Effector memory CD4-positive, alpha-beta T cell (primary cell): ENCODE measurements at regions not wholly inside any gene's neighbourhood (a gene's known extent, or its start where the extent isn't known, plus 50 kb on each side); places are given as distances from the start of the nearest gene placed in this dataset.
"Not testable (repeated sequence)": the region's sequence is repeated elsewhere in the genome, so short reads cannot be mapped to it uniquely, and the experiment has no call there.

Experiments
- DNase-seq, 3 donors: peaks; one replicate each; pipeline ENCODE4 v3.0.0-alpha.2; 2020
- H3K27ac ChIP-seq: 2 replicates; pipeline ENCODE4 v1.7.0; 2013; ENCODE audit warnings: mild to moderate bottlenecking, low read length, moderate library complexity; ENCODE audit not compliant: insufficient read depth, poor library complexity, severe bottlenecking
- H3K27me3 ChIP-seq: replicated peaks from 2 replicates; pipeline ENCODE4 v1.7.0; 2013; ENCODE audit warnings: mild to moderate bottlenecking, low read length; ENCODE audit not compliant: insufficient read depth, control insufficient read depth, poor library complexity, severe bottlenecking
- H3K36me3 ChIP-seq: 2 replicates; pipeline ENCODE4 v1.7.0; 2013; ENCODE audit warnings: mild to moderate bottlenecking, low read length, moderate library complexity; ENCODE audit not compliant: control insufficient read depth, insufficient read depth
- H3K4me1 ChIP-seq: 2 replicates; pipeline ENCODE4 v1.7.0; 2013; ENCODE audit warnings: low read length, mild to moderate bottlenecking; ENCODE audit not compliant: control insufficient read depth, insufficient read depth, poor library complexity, severe bottlenecking
- H3K4me3 ChIP-seq: 2 replicates; pipeline ENCODE4 v1.7.0; 2013; ENCODE audit warnings: low read length, low read depth, mild to moderate bottlenecking; ENCODE audit not compliant: insufficient read depth, poor library complexity, severe bottlenecking
- H3K9me3 ChIP-seq: 2 replicates; pipeline ENCODE4 v1.7.0; 2013; ENCODE audit warnings: mild to moderate bottlenecking, low read length, moderate library complexity; ENCODE audit not compliant: control insufficient read depth

DNA sequence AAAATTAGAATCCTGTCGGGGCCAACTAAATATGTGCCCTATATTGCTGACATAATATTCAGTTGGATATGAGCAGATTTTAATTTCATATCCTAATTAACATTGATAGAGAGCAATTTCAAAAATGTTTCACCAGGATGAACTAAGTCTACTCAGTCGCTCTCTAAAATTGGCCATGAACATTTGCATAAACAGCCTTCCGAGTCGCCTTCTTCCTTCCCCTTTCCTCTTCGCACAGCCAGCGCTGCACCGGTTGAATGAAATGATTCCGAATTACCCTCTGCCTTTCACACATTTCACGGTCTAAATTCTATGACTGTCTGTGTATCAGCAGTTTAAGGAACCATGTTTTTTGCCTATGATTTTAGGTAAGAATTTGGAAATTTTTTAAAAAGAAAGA lies 413.7 kb downstream of the LIG4 start:
- Histone ChIP-seq H3K9me3 (no peaks in the 10 kb centered on the region), H3K27ac (no peak overlapping the region), H3K4me1 (no peaks in the 10 kb centered on the region), H3K27me3 (no peaks in the 10 kb centered on the region), H3K4me3 (no peak overlapping the region), H3K36me3 (no peaks in the 10 kb centered on the region)
- no peak for DNase-seq

DNA sequence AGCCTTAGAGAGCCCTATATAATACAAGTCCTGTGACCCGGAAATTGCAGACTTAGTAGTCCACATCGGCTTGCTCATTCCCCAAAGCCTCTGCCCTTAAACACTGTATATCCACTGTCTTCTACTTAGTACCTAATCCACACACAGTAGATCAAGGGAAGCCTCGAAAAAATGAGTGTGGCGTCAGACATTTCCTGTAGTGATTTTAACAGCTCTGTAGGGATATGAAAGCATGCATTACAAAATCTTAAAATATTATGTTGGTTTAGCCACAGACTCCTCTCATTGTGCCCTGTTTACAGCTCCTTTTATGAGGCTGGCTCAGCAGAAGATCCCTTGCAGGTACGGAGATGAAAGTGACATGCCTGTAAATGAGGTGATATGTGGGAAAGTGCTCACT lies 416.3 kb downstream of the LIG4 start:
- Histone ChIP-seq H3K27ac (no peak overlapping the region), H3K36me3 (no peaks in the 10 kb centered on the region), H3K4me3 (no peak overlapping the region), H3K27me3 (no peaks in the 10 kb centered on the region), H3K4me1 (no peaks in the 10 kb centered on the region), H3K9me3 (no peaks in the 10 kb centered on the region)
- DNase-seq: no peak

DNA sequence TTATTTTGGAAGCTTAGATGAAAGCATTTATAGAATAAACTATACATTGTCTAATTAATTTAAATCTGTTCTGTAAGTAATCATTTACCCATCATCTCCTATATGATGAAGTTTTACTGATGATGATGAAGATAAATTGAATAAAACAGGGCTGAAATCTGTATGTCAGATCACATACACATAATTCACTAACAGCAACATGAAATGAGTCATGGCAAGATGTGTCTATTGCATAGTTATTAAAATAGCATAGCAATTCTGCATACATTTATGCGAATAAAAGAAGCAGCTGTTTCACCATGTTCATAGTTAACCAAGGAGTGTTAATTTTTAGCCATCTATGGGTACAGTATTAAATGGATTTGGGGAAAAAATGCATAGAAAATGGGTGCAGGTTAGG lies 424.9 kb downstream of the LIG4 start:
- Histone ChIP-seq H3K9me3 (no peaks in the 10 kb centered on the region), H3K27ac (no peak overlapping the region), H3K4me1 (no peaks in the 10 kb centered on the region), H3K27me3 (no peaks in the 10 kb centered on the region), H3K4me3 (no peak overlapping the region), H3K36me3 (no peaks in the 10 kb centered on the region)
- no peak for DNase-seq

- Histone ChIP-seq H3K9me3 (no peaks in the 10 kb centered on the region), H3K36me3 (no peaks in the 10 kb centered on the region), H3K4me1 (no peaks in the 10 kb centered on the region), H3K4me3 (no peak overlapping the region), H3K27me3 (no peaks in the 10 kb centered on the region), H3K27ac (no peak overlapping the region)
- DNase-seq: no peak
Measured at GRCh38 chr13:107788464-107789165, 426.7 kb downstream of the LIG4 start.

DNA sequence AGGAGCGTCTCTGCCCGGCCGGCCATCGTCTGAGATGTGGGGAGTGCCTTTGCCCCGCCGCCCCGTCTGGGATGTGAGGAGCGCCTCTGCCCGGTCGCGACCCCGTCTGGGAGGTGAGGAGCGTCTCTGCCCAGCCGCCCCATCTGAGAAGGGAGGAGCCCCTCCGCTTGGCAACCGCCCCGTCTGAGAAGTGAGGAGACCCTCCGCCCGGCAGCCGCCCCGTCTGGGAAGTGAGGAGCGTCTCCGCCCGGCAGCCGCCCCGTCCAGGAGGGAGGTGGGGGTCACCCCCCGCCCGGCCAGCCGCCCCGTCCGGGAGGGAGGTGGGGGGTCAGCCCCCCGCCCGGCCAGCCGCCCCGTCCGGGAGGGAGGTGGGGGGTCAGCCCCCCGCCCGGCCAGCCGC lies 432.7 kb downstream of the LIG4 start:
- H3K36me3 ChIP-seq, H3K4me3 ChIP-seq, H3K27me3 ChIP-seq, H3K27ac ChIP-seq, DNase-seq, H3K9me3 ChIP-seq, H3K4me1 ChIP-seq: not testable (repeated sequence)

DNA sequence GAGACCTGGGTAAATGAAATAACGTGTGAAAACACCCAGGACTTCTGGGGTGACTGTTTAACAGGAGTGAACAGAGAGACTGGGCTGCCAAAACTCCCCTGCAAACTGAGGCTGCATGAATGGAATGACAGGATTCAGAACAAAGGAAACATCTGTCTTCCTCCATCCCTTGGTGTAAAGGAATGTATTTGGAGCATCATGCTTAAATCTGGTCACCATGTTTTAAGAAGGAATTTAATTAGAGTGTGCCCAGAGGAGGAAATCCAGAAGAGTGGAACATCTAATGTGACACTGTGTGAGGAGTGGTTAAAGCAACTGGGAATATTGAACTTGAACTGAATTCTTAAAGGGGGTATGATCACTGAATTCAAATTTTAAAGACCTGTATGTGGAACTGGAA lies 437.2 kb downstream of the LIG4 start:
- no peaks in the 10 kb centered on the region for H3K4me1 ChIP-seq
- DNase-seq: no peak
- H3K27me3 ChIP-seq: no peaks in the 10 kb centered on the region
- no peak overlapping the region for H3K4me3 ChIP-seq
- no peak overlapping the region for H3K27ac ChIP-seq
- H3K9me3 ChIP-seq: no peaks in the 10 kb centered on the region
- H3K36me3 ChIP-seq: no peaks in the 10 kb centered on the region

GRCh38 chr13:107770541-107770940 lies 444.8 kb downstream of the LIG4 start:
- no peak overlapping the region for H3K4me3 ChIP-seq
- no peaks in the 10 kb centered on the region for H3K9me3 ChIP-seq
- no peak for DNase-seq
- no peaks in the 10 kb centered on the region for H3K4me1 ChIP-seq
- H3K27me3 ChIP-seq: no peaks in the 10 kb centered on the region
- no peak overlapping the region for H3K27ac ChIP-seq
- H3K36me3 ChIP-seq: no peaks in the 10 kb centered on the region

- Histone ChIP-seq H3K36me3 (no peaks in the 10 kb centered on the region), H3K27ac (no peak overlapping the region), H3K27me3 (no peaks in the 10 kb centered on the region), H3K9me3 (no peaks in the 10 kb centered on the region), H3K4me3 (no peak overlapping the region), H3K4me1 (no peaks in the 10 kb centered on the region)
- DNase-seq: no peak
Measured at GRCh38 chr13:107767119-107767518, 448.2 kb downstream of the LIG4 start.

GRCh38 chr13:107765724-107766401 lies 449.5 kb downstream of the LIG4 start:
- Histone ChIP-seq H3K27me3 (no peaks in the 10 kb centered on the region), H3K36me3 (no peaks in the 10 kb centered on the region), H3K4me3 (no peak overlapping the region), H3K9me3 (no peaks in the 10 kb centered on the region), H3K27ac (no peak overlapping the region), H3K4me1 (no peaks in the 10 kb centered on the region)
- no peak for DNase-seq

GRCh38 chr13:107764046-107764445 lies 451.3 kb downstream of the LIG4 start:
- Histone ChIP-seq H3K27ac (no peak overlapping the region), H3K36me3 (no peaks in the 10 kb centered on the region)
- no peak for DNase-seq

More at GRCh38 chr13:107764046-107764445, 451.3 kb downstream of the LIG4 start:
- Histone ChIP-seq H3K9me3 (no peaks in the 10 kb centered on the region), H3K4me3 (no peak overlapping the region), H3K27me3 (no peaks in the 10 kb centered on the region), H3K4me1 (no peaks in the 10 kb centered on the region)
